Left ventricle myocardium inferior (tissue), 1 donor: ENCODE measurements at regions not wholly inside any gene's neighbourhood (a gene's known extent, or its start where the extent isn't known, plus 50 kb on each side); places are given as distances from the start of the nearest gene placed in this dataset.
A peak's percentile ranks its signal among the peaks of the same experiment; 100 is the strongest.

Source experiments
- DNase-seq: peaks from one replicate; pipeline ENCODE4 v3.0.0-alpha.2; 2020
- H3K27ac ChIP-seq: fragments of 200-600 bp; replicated peaks from 2 replicates; pipeline ENCODE4 v1.8.0; 2021
- H3K27me3 ChIP-seq: fragments of 200-600 bp; 2 replicates; pipeline ENCODE4 v1.8.0; 2021; ENCODE audit warnings: low read depth
- H3K36me3 ChIP-seq: fragments of 200-600 bp; 2 replicates; pipeline ENCODE4 v1.8.0; 2021
- H3K4me1 ChIP-seq: fragments of 200-600 bp; 2 replicates; pipeline ENCODE4 v1.8.0; 2021
- H3K4me3 ChIP-seq: fragments of 200-600 bp; 2 replicates; pipeline ENCODE4 v1.8.0; 2021; ENCODE audit warnings: mild to moderate bottlenecking, moderate library complexity
- H3K9me3 ChIP-seq: fragments of 200-600 bp; replicated peaks from 2 replicates; pipeline ENCODE4 v1.8.0; 2021
- CTCF ChIP-seq: fragments of 200-600 bp; IDR thresholded peaks from 2 replicates; pipeline ENCODE4 v1.8.0; 2021; ENCODE audit warnings: antibody characterized with exemption, mild to moderate bottlenecking, borderline replicate concordance
- intact Hi-C: fragments of 100-400 bp; cut with micrococcal nuclease; formaldehyde crosslinking; loops from one replicate; pipeline ENCODE4 v1.11.0; 2022
- donor health status: DM: no; HTN: yes; CAD: no; lungs with severe emphysema.

- no peak for DNase-seq
- Histone ChIP-seq H3K4me1 (peaks cover 14% of the 10 kb centered on the region), H3K27ac (no peak overlapping the region), H3K27me3 (no peaks in the 10 kb centered on the region), H3K9me3 (no peaks in the 10 kb centered on the region), H3K4me3 (no peak overlapping the region), H3K36me3 (no peaks in the 10 kb centered on the region)
- TF ChIP-seq CTCF = no peak
- intact Hi-C loops = no loop called here
Observed at GRCh38 chr1:228961511-228961910, 226.2 kb downstream of the RHOU start.

GRCh38 chr1:228963795-228964177 lies 228.5 kb downstream of the RHOU start:
- Histone ChIP-seq H3K9me3 (no peaks in the 10 kb centered on the region), H3K36me3 (no peaks in the 10 kb centered on the region), H3K27ac (peak overlapping the region; percentile 83), H3K4me1 (peaks cover 14% of the 10 kb centered on the region), H3K27me3 (no peaks in the 10 kb centered on the region), H3K4me3 (no peak overlapping the region)
- no peak for TF ChIP-seq CTCF
- no peak for DNase-seq
- intact Hi-C loops = no loop called here

GRCh38 chr1:228964178-228965089 lies 229.2 kb downstream of the RHOU start:
- no peaks in the 10 kb centered on the region for H3K27me3 ChIP-seq
- intact Hi-C loops = no loop called here
- peaks cover 14% of the 10 kb centered on the region for H3K4me1 ChIP-seq
- no peaks in the 10 kb centered on the region for H3K9me3 ChIP-seq
- H3K36me3 ChIP-seq = no peaks in the 10 kb centered on the region
- peak; percentile 57 for DNase-seq
- H3K27ac ChIP-seq = peak overlapping the region; percentile 83
- no peak for TF ChIP-seq CTCF
- H3K4me3 ChIP-seq = no peak overlapping the region

GRCh38 chr1:228968891-228969606 lies 233.8 kb downstream of the RHOU start:
- H3K9me3 ChIP-seq = no peaks in the 10 kb centered on the region
- DNase-seq = no peak
- TF ChIP-seq CTCF = no peak

GRCh38 chr1:228969953-228970800 lies 234.9 kb downstream of the RHOU start:
- no peak for DNase-seq
- H3K4me3 ChIP-seq = no peak overlapping the region
- H3K27me3 ChIP-seq = peaks cover 9% of the 10 kb centered on the region
- no peak for TF ChIP-seq CTCF
- no peaks in the 10 kb centered on the region for H3K36me3 ChIP-seq
- H3K9me3 ChIP-seq = no peaks in the 10 kb centered on the region
- H3K4me1 ChIP-seq = no peaks in the 10 kb centered on the region
- no peak overlapping the region for H3K27ac ChIP-seq
- intact Hi-C loops = no loop called here

More at GRCh38 chr1:228968891-228969606, 233.8 kb downstream of the RHOU start:
- Histone ChIP-seq H3K27me3 (peaks cover 9% of the 10 kb centered on the region), H3K36me3 (no peaks in the 10 kb centered on the region), H3K4me3 (no peak overlapping the region), H3K4me1 (peaks cover 7% of the 10 kb centered on the region), H3K27ac (no peak overlapping the region)
- intact Hi-C loops = no loop called here
